ENCODE measurements at regions not wholly inside any gene's neighbourhood (a gene's known extent, or its start where the extent isn't known, plus 50 kb on each side); places are given as distances from the start of the nearest gene placed in this dataset.

DNA sequence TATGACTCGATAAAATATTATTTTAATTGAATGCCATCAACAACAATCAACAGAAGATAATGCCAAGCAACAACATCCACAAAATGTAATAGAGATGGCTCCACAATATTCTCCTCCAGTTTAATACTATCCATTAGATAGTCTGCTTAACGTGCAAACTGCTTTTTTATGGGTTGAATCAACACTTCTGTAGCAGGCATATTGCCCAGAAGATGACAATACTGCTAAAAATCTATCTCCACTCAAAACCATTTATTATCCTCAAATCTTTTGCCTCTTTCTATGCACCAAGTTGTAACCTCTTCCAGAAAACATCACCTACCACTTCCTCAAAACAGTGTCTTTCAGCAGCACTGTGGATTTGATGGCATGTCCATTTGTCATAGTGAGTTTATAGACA lies 295.7 kb upstream of the LMCD1 start:
- DNase-seq = no peak

DNA sequence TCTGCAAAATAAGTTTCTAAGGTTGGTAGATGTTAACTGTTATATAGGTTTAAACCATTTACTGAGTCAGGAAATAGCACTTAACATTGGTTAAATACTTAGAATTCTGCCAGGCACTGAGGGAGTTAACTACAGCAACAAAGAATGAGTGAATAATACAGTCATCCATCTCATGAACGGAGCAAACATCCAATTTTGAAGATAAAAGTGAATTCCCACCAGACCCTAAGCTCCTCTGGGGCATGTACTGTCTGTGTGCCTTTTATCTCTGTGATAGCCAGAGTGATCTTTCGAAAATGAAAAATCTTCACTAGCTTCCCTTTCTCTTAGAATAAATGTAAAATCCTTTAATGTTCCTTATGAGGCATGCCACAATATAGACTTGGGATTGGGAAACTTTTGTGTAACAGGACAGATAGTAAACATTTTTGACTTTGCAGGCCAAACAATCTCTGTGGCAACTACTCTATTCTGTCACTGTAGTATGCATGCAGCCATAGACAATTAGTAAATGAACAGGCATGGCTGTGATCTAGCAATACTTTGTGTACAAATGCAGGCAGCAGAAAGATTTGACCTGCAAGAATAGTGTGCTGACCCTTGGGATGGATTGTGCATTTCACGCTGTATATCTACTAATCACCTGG lies 294.5 kb upstream of the LMCD1 start:
- DNase-seq = no peak

DNA sequence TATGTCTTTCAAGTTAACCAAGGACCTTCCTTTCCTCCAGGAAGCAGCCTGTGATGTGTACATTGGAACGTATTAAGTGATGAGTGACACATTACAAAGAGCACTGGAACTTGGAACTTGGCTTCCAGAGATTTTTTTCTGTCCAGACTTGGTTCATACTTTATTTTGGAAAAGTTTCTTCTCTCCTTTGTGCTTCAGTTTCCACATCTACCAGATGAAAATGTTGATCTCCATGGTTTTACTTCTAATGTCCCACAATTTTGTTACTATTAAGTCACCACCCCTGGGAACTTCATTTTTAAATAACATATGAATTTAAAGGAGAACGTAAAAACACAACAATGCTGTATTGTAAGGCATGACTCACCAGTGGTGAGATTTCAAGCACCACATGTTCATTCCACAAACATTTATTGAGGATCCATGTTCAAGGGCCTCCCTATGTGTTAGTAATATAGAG lies 290.7 kb upstream of the LMCD1 start:
- no peak for DNase-seq

DNA sequence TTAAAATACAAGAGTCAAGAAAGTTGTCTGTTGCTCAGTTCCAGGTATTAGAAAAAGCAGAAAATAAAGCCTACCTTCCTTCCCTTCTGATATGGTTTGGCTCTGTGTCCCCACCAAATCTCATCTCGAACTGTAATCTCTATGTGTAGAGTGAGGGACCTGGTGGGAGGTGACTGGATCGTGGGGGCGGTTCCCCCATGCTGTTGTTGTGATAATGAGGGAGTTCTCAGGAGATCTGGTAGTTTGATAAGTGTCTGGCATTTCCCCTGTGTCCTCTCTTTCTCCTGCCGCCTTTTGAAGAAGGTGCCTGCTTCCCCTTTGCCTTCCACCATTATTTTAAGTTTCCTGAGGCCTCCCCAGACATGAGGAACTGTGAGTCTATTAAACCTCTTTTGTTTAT lies 288.8 kb upstream of the LMCD1 start:
- no peak for DNase-seq

DNA sequence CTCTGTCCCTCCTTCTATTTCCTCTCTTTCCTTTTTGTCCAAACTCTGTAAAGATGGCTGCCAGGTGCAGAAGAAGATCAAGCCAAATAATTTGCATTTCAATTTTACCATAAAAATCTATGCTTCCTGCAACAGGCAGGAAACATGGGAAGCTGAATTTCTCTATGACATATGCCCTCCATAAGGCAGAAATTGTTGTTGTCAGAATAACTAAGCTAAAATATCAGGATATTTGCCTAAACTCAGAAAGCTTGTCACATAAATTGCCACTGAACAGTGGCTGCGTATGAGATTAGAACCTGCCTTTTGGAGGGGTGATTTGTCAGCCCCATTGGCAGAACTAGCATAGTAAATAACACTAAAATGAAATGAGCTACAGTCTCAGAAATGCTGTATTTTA lies 288.3 kb upstream of the LMCD1 start:
- DNase-seq = no peak

DNA sequence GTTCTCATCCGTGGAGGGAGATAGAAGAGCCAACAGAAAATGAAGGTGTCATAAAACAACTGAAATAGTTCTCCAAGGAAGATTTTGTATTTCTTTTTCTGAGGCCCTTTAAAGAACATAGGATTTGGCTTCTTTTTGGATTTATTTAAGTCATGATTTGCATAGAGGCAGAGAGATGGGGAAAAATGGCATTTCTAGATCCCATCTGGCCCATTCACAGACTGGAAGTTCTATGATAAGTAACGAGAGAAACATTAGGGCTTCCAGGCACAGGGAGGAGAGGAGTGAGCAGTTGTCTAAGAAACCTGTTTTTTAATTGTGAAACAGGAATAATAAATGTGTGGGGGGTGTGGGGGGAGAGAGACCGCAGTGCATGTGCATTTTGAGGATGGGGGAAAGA lies 285.8 kb upstream of the LMCD1 start:
- no peak for DNase-seq

DNA sequence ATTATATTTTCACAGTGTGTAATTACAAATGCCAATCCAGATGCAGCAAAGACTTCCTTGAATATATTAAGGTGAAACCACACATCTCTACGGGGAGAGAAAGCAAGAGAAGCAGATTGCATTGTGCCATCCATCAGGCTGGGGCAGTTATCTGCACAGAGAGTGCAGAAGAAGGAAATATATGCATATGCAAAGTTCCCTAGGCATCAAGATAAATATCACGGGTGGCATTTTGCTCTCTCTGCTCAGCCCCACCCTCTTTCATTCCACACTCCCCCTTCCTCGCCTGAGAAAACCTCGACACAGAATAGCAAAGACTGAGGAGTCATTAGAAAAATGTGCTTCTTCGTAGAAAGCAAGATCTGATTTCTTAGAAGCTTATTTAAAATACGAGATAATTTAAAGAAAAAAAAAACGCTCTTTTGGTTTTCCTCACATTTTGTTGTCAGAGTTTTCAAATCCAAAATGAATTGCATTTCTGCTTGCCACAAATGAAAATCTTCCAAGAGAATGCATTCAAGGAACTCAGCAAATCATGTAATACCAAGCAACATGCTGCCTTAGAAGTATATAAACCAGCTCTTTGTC lies 283.2 kb upstream of the LMCD1 start:
- no peak for DNase-seq

DNA sequence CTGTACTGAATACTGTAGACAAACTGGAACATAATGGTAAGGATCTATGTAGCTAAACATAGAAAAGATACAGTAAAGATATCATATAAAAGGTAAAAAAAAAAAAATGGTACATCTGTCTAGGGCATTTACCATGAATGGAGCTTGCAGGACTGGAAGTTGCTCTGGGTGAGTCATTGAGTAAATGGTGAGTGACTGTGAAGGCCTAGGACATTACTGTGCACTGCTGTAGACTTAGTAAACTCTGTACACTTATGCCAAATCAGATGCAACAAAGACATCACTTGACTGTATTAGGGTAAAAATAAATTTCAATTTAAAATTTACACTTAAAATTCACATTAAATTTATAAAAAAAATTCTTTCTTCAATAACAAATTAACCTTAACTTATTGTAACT lies 281.3 kb upstream of the LMCD1 start:
- no peak for DNase-seq

DNA sequence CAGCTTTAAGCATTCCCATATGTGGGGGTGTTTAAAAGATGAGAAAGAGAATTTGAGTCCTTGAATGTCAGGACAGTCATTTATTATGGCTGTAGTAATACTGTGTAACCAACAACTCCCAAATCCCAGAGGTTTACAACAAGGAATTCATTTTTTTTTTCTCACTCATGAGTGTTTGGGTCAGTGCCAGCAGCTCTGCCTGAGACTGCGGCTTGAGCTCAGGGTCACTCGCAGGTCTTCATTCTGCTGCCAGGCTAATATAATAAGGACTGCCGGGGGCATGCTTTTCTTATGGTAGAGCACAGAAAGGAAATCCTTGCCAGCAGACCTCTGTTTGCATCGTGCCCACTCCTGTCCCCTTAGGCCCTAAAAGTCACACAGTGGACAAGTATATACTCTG lies 277.9 kb upstream of the LMCD1 start:
- DNase-seq = no peak

DNA sequence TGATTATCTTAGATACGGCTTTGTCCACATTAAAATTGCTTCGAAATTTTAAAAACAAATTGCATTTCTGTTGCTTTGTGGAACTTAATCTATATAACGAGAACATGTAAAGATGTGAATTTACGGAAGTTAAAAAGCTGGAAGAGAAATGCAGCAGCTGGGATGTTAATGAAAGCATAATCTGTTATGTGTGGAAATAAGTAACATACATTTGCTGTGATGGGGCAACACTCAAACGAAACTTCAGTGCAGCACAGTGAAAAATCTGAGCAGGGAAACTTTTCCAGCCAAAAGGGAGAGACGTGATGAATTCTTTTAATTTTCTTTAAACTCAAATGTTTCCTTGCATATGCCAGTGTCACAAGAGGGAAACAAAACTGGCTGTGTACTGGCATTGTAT lies 276.7 kb upstream of the LMCD1 start:
- DNase-seq = no peak

DNA sequence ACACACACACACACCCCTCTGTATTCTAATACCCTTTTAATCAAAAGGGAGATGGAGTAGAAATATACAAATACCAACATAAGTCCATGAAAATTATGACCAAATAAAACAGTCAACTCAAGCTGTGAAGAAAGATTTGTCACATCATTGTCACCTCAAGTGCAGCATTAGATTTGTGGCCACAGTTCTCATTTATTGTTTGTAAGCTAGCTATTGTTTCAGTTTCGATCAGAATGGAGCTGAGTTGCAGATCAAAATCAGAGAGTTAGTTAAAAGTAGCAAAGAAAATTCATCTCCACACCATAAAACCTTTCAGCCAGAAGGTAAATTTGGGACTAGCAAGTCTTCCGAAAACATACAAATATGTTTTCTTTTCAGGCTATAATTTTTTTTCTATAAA lies 267.7 kb upstream of the LMCD1 start:
- DNase-seq = no peak

DNA sequence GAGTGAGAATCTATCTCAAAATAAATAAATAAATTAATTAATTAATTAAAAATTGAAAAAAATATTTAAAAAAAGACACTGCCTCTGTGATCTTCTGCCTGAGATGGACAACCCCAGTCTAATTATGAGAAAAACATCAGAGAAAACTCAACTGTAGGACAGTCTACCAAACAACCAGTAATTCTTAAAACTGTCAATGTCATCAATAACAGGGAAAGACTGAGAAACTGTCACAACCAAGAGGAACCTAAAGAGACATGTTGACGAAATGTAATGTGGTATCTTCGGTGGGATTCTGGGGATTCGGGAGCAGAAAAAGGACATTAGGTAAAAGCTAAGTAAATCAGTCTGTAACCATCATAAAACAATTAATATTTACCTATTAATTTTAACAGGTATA lies 265.4 kb upstream of the LMCD1 start:
- DNase-seq = no peak

DNA sequence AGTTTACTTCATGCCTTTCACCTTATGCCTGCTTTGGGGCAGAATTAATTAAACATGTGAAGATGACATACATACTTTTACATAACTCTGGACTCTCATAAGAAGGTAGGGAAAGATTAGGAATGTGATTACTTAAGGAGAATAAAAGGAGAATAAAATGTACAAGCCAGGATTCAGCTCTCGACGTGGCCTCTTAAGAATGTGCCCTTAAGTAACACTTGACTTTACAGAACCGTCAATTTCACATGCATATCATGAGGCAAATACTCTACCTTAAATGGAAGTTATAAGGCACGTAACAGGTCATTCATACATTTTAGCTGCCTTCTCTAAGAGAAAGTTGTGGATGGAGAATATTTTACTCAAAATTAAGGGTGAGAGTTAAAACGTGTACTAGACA lies 263.7 kb upstream of the LMCD1 start:
- no peak for DNase-seq

DNA sequence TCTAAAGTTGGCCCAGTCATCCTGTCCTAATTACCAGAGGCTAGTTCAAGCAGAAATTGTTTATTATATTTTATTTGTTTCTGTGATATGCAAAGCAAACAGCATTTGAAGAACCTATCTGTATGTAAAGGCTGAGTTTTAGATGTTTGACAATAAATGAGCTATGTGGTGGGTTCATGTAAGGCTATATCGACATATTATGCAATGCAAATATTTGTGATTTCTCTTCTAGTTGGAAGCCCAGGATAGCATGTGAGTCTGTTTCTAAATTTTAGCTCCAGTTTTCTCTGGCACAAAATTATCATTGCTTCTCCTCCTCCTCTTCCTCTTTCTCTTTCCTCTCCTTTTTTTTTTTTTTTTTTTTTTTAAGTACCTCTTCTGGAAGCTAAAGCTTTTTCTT lies 263.2 kb upstream of the LMCD1 start:
- no peak for DNase-seq

DNA sequence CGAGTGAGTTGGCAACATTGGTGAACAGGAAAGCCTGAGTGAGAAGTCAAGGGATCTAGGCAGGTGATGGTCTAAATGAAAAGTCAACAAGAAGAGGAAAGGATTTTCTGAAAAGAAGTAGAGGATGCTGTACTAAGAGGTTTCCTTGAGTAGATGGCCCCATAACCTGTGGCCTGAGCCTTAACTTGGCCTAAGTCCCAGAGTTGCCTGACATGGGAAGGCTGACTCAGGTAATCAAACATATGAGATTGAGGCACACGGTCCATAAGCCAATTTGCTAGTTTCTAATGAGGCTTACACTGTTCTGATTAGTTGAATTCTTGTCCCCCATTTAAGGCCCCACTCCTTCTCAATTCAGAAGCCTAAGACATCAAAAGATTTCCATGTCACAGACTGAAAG lies 262.5 kb upstream of the LMCD1 start:
- DNase-seq = no peak

DNA sequence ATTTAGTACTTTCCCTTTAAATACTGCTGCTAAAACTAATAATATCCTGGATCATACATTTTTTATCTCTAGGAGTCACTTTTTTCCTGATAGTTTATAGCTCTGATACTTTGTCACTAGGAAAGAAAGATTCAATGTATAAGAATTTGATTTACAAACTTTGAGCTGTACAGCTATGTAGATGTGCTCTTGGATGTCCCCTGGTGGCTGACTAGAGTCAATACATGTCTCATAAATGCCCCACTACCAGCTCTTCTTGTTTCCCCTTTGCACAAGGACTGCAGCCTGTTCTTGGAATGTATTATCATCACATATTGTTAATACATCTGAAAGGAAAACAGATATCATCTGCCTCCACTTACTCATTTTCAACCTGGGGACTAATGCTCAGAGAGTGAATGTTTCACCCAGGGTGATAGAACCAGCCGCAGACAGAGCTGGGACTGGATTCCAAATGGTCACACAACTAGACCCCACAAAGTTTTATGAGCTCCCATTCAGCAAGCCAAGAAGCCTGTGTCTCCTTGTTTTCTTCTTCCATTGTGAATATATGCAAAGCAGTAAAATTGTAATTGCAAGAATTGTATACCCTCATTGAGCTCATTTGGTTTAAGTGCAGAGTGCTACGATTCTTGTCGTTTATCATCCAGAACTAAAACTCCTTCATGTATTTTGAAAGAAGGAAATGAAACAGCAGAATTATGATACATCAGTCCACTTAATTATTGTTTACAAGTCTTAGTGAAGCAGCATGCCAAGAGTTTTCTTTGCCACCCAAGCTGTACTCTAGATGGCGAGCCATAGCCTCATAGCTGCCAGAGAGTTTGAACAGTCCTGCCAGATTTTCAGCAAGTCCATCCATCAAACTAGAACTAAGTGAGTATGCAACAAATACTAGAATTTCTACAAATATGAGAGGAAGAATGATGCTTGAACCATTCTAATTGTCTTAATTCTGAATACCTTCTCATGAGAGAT lies 261.6 kb upstream of the LMCD1 start:
- DNase-seq = no peak

DNA sequence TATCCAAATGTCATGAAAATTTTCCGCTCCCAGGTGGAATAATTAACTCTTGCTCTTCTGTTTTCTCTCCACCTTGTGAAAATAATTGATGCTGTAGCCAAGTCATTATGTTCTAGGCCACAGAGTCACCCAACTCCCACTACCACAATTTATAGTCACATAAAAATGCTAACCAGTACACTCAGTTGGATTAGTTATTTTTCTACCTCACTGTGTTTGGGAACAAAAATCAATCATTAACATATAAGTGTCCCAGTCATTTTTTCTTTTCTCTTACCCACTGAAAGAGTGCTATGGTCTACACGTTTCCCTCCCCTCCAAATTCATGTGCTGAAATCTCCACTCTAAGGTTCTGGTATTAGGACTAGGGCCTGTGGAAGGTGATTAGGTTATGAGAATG lies 255.6 kb upstream of the LMCD1 start:
- DNase-seq = no peak

DNA sequence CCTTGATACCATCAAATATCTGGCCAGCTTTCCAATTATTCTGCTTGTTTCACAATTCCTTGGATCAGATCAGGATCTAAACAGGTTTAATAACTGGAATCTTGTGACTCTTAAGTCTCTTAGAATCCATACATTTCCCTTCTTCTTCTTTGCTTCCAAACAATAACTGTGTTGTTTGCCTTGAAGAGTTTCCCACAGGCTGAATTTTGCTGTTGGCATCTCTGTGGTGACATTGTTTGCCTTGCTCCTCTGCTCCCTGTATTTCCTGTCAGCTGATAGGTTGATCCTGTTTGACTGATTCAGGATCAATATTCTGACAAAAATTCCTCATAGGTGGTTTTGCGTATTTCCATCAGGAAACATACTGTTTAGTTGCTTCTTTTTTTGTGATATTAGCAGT lies 248.4 kb upstream of the LMCD1 start:
- no peak for DNase-seq

DNA sequence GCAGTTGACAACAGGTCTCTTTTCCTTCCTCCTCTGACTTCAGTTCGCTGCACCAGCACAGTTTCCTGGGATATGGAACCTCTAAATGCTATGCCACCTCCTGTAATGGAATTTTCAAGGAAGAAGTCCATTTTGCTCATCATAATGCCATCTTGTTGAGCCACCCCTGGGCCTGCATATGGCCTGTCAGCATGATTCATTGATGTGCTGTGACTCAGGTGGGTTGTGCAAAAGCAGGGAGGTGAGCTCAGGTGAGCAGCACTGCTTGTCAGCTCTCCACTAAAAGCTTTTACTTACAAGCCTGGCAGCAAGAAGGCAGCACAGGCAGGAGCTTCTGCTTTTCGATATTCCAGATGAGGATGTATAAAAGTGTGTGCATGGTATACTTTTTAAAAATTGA lies 247.1 kb upstream of the LMCD1 start:
- DNase-seq = no peak

DNA sequence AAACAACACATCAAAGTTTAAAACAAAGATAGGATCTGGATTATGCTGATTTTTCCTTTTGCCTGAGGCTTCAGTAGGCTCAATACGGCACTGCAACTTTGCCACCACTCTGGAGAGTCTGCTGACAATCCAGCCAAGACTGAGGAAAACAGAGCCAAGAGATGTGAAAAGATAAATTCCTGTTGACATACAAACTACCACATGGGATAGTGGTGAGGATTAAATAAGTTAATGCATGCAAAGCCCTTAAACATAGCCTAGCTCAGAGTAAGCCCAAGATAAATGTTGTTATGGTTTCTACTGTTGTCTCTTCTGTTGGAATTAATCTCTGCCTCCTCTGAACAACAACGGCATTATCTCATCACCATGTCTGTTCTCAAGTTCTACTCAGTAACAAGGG lies 245.9 kb upstream of the LMCD1 start:
- DNase-seq = no peak

DNA sequence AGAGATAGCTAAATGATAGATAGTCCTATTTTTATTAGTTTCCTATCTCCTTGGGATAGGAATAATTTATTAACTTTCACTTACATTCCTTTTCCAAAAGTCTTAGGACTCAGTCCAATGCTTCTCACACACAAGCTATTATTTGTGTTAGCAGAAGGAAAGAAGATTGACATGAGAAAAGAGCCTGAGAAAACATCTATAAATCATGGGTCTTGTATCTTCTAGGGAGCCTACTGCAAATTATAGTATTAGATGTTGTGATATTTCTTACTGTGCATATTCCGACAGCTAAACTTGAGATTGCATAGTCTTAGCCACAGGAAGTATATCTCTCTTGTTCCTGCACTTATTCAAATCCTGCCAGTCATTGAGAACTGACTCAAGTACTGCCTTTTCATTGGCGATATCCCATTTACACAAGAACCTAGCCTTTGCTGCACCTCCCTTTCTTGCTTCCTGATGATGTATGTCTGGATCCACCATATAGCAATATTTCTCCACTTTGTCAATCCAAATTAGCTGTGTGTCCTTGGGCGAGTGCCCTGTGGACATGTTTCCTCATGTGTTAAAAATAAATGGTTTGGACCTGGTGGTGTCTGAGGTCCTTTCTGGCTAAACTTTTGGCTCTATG lies 245.1 kb upstream of the LMCD1 start:
- no peak for DNase-seq

DNA sequence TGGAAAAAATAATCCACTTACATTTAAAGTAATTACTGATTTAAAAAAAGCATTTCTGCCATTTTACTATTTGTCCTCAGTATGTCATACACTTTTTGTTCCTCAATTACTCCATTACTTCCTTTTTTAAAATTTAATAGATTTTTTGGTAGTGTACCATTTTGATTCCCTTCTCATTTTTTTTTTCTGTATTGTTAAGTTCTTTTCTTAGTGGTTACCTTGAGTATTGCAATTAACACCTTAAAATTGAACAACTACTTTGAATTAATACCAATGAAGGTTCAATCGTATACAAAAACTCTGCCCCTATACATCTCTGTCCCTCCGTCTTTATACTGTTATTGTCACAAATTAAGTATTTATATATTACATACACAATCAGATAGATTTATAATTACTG lies 240.6 kb upstream of the LMCD1 start:
- no peak for DNase-seq

DNA sequence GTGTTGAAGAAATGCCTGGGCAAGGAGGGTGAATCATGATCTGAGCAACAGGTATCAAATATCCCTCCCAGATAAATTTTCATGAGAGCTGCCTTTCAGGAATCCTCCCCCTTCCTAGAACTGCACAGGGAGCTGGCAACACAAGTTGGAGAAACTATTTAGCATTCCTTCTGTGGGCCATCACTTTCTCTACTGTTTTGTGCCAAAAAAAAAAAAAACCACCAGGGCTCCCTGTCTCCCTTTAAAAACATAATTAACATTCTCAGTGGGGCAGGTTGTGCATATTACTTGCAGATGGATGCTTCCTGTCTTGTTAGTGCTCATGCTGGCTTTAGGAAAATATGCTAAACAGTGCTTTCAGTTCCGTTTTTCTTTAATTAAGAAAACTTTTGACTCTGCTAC lies 234.9 kb upstream of the LMCD1 start:
- DNase-seq = no peak

DNA sequence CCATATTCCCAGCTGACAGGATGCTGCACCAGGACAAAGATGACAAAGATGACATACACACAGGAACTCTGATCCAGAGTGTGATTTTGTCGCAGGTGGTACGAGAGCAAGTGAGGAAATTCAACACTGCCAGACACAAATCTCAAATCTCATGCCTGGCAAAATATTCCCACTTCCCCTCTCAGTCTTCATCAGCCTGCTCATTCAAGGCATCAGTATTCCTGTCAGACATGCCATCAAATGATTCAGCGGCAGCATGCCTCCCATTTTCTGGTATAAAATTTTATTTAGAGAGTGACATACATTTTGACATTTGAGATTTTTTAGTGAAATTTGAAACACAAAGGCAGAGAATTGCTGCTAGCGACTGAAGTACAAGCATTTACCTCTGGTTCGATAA lies 228.1 kb upstream of the LMCD1 start:
- no peak for DNase-seq

Data from NCI-H187 treated with DMSO at 0.1 percent for 48 hours (cell line).